ENCODE measurements at regions not wholly inside any gene's neighbourhood (a gene's known extent, or its start where the extent isn't known, plus 50 kb on each side); places are given as distances from the start of the nearest gene placed in this dataset.

GRCh38 chr10:113329121-113329596 is 223.7 kb upstream of the HABP2 start:
- DNase-seq: no peak

GRCh38 chr10:113331961-113332360 is 220.9 kb upstream of the HABP2 start:
- no peak for DNase-seq

GRCh38 chr10:113333313-113333712 is 219.5 kb upstream of the HABP2 start:
- DNase-seq: no peak

- DNase-seq: no peak
Measured at GRCh38 chr10:113335592-113335991, 217.3 kb upstream of the HABP2 start.

- DNase-seq: no peak
Measured at GRCh38 chr10:113336549-113337130, 216.2 kb upstream of the HABP2 start.

- no peak for DNase-seq
Measured at GRCh38 chr10:113337142-113337541, 215.7 kb upstream of the HABP2 start.

- no peak for DNase-seq
Measured at GRCh38 chr10:113339121-113339520, 213.7 kb upstream of the HABP2 start.

GRCh38 chr10:113340282-113340681 is 212.6 kb upstream of the HABP2 start:
- no peak for DNase-seq

- DNase-seq: no peak
Measured at GRCh38 chr10:113341138-113341537, 211.7 kb upstream of the HABP2 start.

- DNase-seq: no peak
Measured at GRCh38 chr10:113345826-113346624, 206.8 kb upstream of the HABP2 start.

- no peak for DNase-seq
Measured at GRCh38 chr10:113347508-113347907, 205.3 kb upstream of the HABP2 start.

GRCh38 chr10:113348694-113349093 is 204.2 kb upstream of the HABP2 start:
- no peak for DNase-seq

GRCh38 chr10:113350311-113351040 is 202.4 kb upstream of the HABP2 start:
- DNase-seq: no peak

- DNase-seq: no peak
Measured at GRCh38 chr10:113354711-113355110, 198.1 kb upstream of the HABP2 start.

- DNase-seq: no peak
Measured at GRCh38 chr10:113356794-113357680, 195.8 kb upstream of the HABP2 start.

GRCh38 chr10:113357681-113358300 is 195.1 kb upstream of the HABP2 start:
- DNase-seq: no peak

- DNase-seq: no peak
Measured at GRCh38 chr10:113359655-113360054, 193.2 kb upstream of the HABP2 start.

- DNase-seq: no peak
Measured at GRCh38 chr10:113360870-113361269, 192.0 kb upstream of the HABP2 start.

GRCh38 chr10:113362645-113363091 is 190.2 kb upstream of the HABP2 start:
- no peak for DNase-seq

- DNase-seq: no peak
Measured at GRCh38 chr10:113364227-113364626, 188.6 kb upstream of the HABP2 start.

- no peak for DNase-seq
Measured at GRCh38 chr10:113368666-113369364, 184.0 kb upstream of the HABP2 start.

- no peak for DNase-seq
Measured at GRCh38 chr10:113369365-113369694, 183.5 kb upstream of the HABP2 start.
